ENCODE measurements at regions not wholly inside any gene's neighbourhood (a gene's known extent, or its start where the extent isn't known, plus 50 kb on each side); places are given as distances from the start of the nearest gene placed in this dataset.

DNA sequence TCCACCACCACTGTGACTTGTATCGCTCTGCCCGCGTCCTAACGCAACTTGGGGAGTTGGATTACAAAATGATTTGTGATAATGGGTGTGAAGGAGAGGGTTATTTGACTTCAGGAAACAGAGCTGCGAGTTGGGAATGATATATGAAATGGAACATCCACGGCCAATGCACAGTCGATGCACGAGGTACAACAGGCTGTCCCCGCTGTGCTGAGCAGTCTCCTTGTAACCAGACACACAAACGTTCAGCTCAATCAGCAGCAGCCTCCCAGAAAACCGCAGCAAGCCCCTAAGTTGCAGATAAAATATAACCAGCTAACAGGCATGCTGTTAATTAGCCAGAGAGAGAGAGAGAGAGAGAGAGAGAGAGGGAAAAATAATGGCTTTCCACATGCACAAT lies 332.7 kb upstream of the MGMT start:
- TF ChIP-seq POLR2AphosphoS5 (IDR thresholded peaks at IDR 0.05; ENCODE audit: low read depth, low read length): no peak
- no peak for TF ChIP-seq POLR2A (IDR thresholded peaks at IDR 0.05; ENCODE audit: low read depth, low read length)
- no peak for TF ChIP-seq TAF1 (IDR thresholded peaks at IDR 0.05; ENCODE audit: low read depth, low read length)
- TF ChIP-seq SPI1 (IDR thresholded peaks at IDR 0.05; ENCODE audit: low read depth, low read length): no peak

Measured in GM12891 (cell line).